ENCODE measurements at regions not wholly inside any gene's neighbourhood (a gene's known extent, or its start where the extent isn't known, plus 50 kb on each side); places are given as distances from the start of the nearest gene placed in this dataset.
"Not testable (repeated sequence)": the region's sequence is repeated elsewhere in the genome, so short reads cannot be mapped to it uniquely, and the experiment has no call there.

GRCh38 chr3:94359996-94360395 is 297.1 kb downstream of the NSUN3 start:
- intact Hi-C loops (cut with micrococcal nuclease) = no loop called here
- Mint-ChIP-seq H3K9me3 (no peaks in the 10 kb centered on the region), H3K4me1 (ENCODE audit: low read depth) (no peaks in the 10 kb centered on the region), H3K36me3 (no peaks in the 10 kb centered on the region), H3K27me3 (no peaks in the 10 kb centered on the region), H3K4me3 (no peak overlapping the region), H3K27ac (no peak overlapping the region)
- no peak for DNase-seq
- POLR2A ChIA-PET = no interaction called here
- CTCF ChIA-PET = no interaction called here

GRCh38 chr3:94360987-94361386 is 298.1 kb downstream of the NSUN3 start:
- intact Hi-C loops (cut with micrococcal nuclease) = no loop called here
- Mint-ChIP-seq H3K27me3 (no peaks in the 10 kb centered on the region), H3K4me3 (no peak overlapping the region), H3K36me3 (no peaks in the 10 kb centered on the region), H3K4me1 (ENCODE audit: low read depth) (no peaks in the 10 kb centered on the region), H3K9me3 (peaks cover 3% of the 10 kb centered on the region), H3K27ac (no peak overlapping the region)
- ChIA-PET CTCF (no interaction called here), POLR2A (no interaction called here)
- no peak for DNase-seq

GRCh38 chr3:94362393-94362792 is 299.5 kb downstream of the NSUN3 start:
- Mint-ChIP-seq H3K4me3 (no peak overlapping the region), H3K27ac (no peak overlapping the region), H3K4me1 (ENCODE audit: low read depth) (no peaks in the 10 kb centered on the region), H3K27me3 (no peaks in the 10 kb centered on the region), H3K36me3 (no peaks in the 10 kb centered on the region), H3K9me3 (peaks cover 7% of the 10 kb centered on the region)
- intact Hi-C loops (cut with micrococcal nuclease) = no loop called here
- POLR2A ChIA-PET = no interaction called here
- no peak for DNase-seq
- CTCF ChIA-PET = no interaction called here

- H3K4me1 Mint-ChIP-seq (ENCODE audit: low read depth) = no peaks in the 10 kb centered on the region
- CTCF ChIA-PET = no interaction called here
- no peak overlapping the region for H3K27ac Mint-ChIP-seq
- POLR2A ChIA-PET = no interaction called here
- H3K4me3 Mint-ChIP-seq = no peak overlapping the region
- no peaks in the 10 kb centered on the region for H3K36me3 Mint-ChIP-seq
- no peak for DNase-seq
- peaks cover 21% of the 10 kb centered on the region for H3K9me3 Mint-ChIP-seq
- H3K27me3 Mint-ChIP-seq = no peaks in the 10 kb centered on the region
- intact Hi-C loops (cut with micrococcal nuclease) = no loop called here
Measured at GRCh38 chr3:94365006-94365405, 302.1 kb downstream of the NSUN3 start.

- POLR2A ChIA-PET = no interaction called here
- Mint-ChIP-seq H3K27ac (no peak overlapping the region), H3K4me3 (no peak overlapping the region), H3K27me3 (no peaks in the 10 kb centered on the region), H3K9me3 (peaks cover 22% of the 10 kb centered on the region), H3K36me3 (no peaks in the 10 kb centered on the region), H3K4me1 (ENCODE audit: low read depth) (no peaks in the 10 kb centered on the region)
- CTCF ChIA-PET = no interaction called here
- intact Hi-C loops (cut with micrococcal nuclease) = no loop called here
- no peak for DNase-seq
Measured at GRCh38 chr3:94372026-94372425, 309.2 kb downstream of the NSUN3 start.

- Mint-ChIP-seq H3K9me3 (peaks cover 14% of the 10 kb centered on the region), H3K4me3 (no peak overlapping the region), H3K36me3 (no peaks in the 10 kb centered on the region), H3K4me1 (ENCODE audit: low read depth) (no peaks in the 10 kb centered on the region), H3K27ac (no peak overlapping the region), H3K27me3 (no peaks in the 10 kb centered on the region)
- intact Hi-C loops (cut with micrococcal nuclease) = no loop called here
- ChIA-PET CTCF (no interaction called here), POLR2A (no interaction called here)
- DNase-seq = no peak
Measured at GRCh38 chr3:94373456-94373855, 310.6 kb downstream of the NSUN3 start.

GRCh38 chr3:94374439-94375161 is 311.7 kb downstream of the NSUN3 start:
- POLR2A ChIA-PET = no interaction called here
- H3K27ac Mint-ChIP-seq = no peak overlapping the region
- no peaks in the 10 kb centered on the region for H3K4me1 Mint-ChIP-seq (ENCODE audit: low read depth)
- peaks cover 10% of the 10 kb centered on the region for H3K9me3 Mint-ChIP-seq
- intact Hi-C loops (cut with micrococcal nuclease) = no loop called here
- no peak overlapping the region for H3K4me3 Mint-ChIP-seq
- no peaks in the 10 kb centered on the region for H3K27me3 Mint-ChIP-seq
- no peaks in the 10 kb centered on the region for H3K36me3 Mint-ChIP-seq
- CTCF ChIA-PET = no interaction called here
- DNase-seq = no peak

- H3K27ac Mint-ChIP-seq; CTCF ChIA-PET; POLR2A ChIA-PET; H3K4me1 Mint-ChIP-seq (ENCODE audit: low read depth); intact Hi-C loops (cut with micrococcal nuclease); H3K36me3 Mint-ChIP-seq; H3K9me3 Mint-ChIP-seq; H3K4me3 Mint-ChIP-seq; DNase-seq; H3K27me3 Mint-ChIP-seq: not testable (repeated sequence)
Measured at GRCh38 chr3:94377123-94377696, 314.3 kb downstream of the NSUN3 start.

GRCh38 chr3:94377863-94378262 is 315.0 kb downstream of the NSUN3 start:
- H3K27me3 Mint-ChIP-seq; H3K4me1 Mint-ChIP-seq (ENCODE audit: low read depth); DNase-seq; H3K9me3 Mint-ChIP-seq; H3K27ac Mint-ChIP-seq; H3K36me3 Mint-ChIP-seq; CTCF ChIA-PET; intact Hi-C loops (cut with micrococcal nuclease); H3K4me3 Mint-ChIP-seq; POLR2A ChIA-PET: not testable (repeated sequence)

- Mint-ChIP-seq H3K36me3 (no peaks in the 10 kb centered on the region), H3K9me3 (no peaks in the 10 kb centered on the region), H3K4me1 (ENCODE audit: low read depth) (no peaks in the 10 kb centered on the region), H3K27me3 (no peaks in the 10 kb centered on the region), H3K27ac (no peak overlapping the region), H3K4me3 (no peak overlapping the region)
- ChIA-PET CTCF (no interaction called here), POLR2A (no interaction called here)
- intact Hi-C loops (cut with micrococcal nuclease) = no loop called here
- no peak for DNase-seq
Measured at GRCh38 chr3:94378322-94378721, 315.5 kb downstream of the NSUN3 start.

GRCh38 chr3:94379264-94379663 is 316.4 kb downstream of the NSUN3 start:
- DNase-seq = no peak
- Mint-ChIP-seq H3K9me3 (no peaks in the 10 kb centered on the region), H3K36me3 (no peaks in the 10 kb centered on the region), H3K4me1 (ENCODE audit: low read depth) (no peaks in the 10 kb centered on the region), H3K27me3 (no peaks in the 10 kb centered on the region), H3K27ac (no peak overlapping the region), H3K4me3 (no peak overlapping the region)
- ChIA-PET CTCF (no interaction called here), POLR2A (no interaction called here)
- intact Hi-C loops (cut with micrococcal nuclease) = no loop called here

GRCh38 chr3:94394885-94395284 is 332.0 kb downstream of the NSUN3 start:
- intact Hi-C loops (cut with micrococcal nuclease) = no loop called here
- no peak overlapping the region for H3K27ac Mint-ChIP-seq
- H3K9me3 Mint-ChIP-seq = peaks cover 2% of the 10 kb centered on the region
- POLR2A ChIA-PET = no interaction called here
- no peaks in the 10 kb centered on the region for H3K4me1 Mint-ChIP-seq (ENCODE audit: low read depth)
- CTCF ChIA-PET = no interaction called here
- H3K4me3 Mint-ChIP-seq = no peak overlapping the region
- no peaks in the 10 kb centered on the region for H3K36me3 Mint-ChIP-seq
- no peaks in the 10 kb centered on the region for H3K27me3 Mint-ChIP-seq
- DNase-seq = no peak

GRCh38 chr3:94395851-94396250 is 333.0 kb downstream of the NSUN3 start:
- no peaks in the 10 kb centered on the region for H3K27me3 Mint-ChIP-seq
- no peak overlapping the region for H3K4me3 Mint-ChIP-seq
- intact Hi-C loops (cut with micrococcal nuclease) = no loop called here
- DNase-seq = no peak
- H3K4me1 Mint-ChIP-seq (ENCODE audit: low read depth) = no peaks in the 10 kb centered on the region
- ChIA-PET CTCF (no interaction called here), POLR2A (no interaction called here)
- peaks cover 2% of the 10 kb centered on the region for H3K9me3 Mint-ChIP-seq
- H3K36me3 Mint-ChIP-seq = no peaks in the 10 kb centered on the region
- no peak overlapping the region for H3K27ac Mint-ChIP-seq
